Fibroblast of skin of scalp (primary cell): ENCODE measurements at regions not wholly inside any gene's neighbourhood (a gene's known extent, or its start where the extent isn't known, plus 50 kb on each side); places are given as distances from the start of the nearest gene placed in this dataset.

Experiments used
- DNase-seq: peaks from one replicate; pipeline ENCODE4 v3.0.0-alpha.2; 2013

DNA sequence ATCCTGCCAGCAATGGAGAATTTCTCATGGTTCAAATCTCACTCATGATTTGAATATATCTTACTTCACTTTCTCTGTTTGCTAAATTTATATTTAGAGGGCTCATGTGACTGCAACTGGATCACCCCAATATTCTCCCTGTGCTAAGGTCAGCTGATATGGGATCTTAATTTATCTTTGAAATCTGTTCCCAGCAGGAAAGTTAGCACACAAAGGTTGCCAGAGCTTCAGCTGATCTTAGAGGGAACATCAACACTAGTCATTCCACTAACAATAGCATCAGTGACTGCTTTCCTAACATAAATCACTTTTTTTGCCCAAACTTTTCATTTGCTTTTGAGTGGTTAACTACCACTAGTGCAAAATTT, 1270.0 kb downstream of the ARAP2 start:
- no peak for DNase-seq

DNA sequence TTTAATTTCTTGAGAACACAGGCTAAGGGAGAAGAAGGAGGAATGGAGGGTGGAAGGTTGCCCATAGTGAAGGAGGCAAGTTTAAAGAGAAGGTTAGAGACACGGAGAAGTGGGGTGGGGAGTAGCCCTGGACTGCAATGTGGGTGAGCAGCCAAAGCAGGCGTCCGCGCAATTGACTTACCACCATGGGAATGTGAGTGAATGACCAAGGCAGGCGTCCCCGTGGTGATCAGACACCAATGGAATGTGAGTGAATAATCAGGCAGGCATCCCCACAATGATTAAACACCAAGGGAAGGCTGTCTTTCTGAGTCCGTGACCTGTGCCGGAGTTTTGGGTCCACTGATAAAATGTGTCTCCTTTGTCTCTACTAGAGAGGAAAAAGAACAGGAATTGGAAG, 1223.1 kb downstream of the ARAP2 start:
- DNase-seq: peak; percentile 75

DNA sequence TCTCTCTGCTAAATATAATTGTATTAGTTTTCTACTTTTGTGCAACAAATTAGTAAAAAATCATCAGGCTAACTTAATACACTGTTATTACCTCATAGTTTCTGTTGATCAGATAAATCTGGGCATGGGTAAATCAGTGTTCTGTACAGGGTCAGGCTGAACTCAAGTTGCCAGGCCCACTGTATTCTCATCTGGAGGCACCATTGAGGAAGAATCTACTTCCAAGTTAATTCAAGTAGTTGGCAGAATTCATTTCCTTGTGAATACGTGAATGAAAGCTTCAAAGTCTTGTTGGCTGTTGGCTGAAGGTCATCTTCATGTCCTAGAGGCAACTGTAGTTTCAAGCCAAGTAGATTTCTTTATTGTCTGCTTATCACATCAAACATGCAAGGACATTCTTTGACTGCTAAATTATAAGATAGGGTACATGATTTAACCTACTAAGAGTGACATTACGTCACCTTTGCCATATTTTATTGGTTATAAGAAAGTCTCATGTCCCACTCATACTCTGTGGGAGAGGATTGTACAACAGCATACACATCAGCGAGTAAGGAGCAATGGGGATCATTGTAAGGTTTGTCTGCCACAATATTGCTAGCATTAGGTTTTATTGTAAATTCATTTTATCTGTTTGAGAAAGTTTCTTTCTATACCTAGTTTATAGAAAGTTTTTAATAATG, 1219.0 kb downstream of the ARAP2 start:
- no peak for DNase-seq

DNA sequence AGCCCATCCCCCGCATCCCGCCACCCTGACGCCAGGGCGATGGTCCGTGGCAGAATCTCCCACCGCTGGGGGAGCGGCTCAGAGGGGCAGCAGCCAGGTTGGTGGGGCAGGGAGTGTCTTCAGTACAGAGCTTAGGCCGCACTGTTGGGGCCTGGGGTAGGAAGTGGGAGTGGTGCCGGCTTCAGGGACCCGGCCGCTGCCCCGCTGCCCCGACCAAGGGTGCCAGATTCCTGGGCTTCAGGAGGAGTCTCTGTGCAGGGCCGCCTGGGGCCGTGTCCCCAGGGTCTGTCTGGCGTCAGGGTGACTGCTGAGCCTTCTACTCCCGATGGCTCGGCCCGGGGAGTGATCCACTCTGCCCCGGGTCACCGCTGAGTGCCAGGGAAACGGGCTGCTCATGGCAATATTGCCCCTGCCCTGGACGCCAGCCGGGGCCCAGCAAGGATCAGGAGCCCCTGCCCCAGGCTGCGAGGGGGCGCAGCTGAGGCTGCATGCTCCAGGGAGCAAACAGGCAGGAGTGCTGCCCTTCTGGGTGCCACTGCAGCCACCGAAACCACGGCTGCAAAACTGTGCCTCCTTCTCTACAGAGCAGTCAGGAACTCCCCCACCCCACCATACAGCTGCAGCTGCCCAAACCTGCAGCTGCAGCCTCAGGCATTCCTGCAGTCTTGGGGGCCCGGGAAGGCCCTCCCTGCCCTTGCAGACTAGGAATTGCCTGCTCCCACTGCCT, 1206.1 kb downstream of the ARAP2 start:
- DNase-seq: no peak

DNA sequence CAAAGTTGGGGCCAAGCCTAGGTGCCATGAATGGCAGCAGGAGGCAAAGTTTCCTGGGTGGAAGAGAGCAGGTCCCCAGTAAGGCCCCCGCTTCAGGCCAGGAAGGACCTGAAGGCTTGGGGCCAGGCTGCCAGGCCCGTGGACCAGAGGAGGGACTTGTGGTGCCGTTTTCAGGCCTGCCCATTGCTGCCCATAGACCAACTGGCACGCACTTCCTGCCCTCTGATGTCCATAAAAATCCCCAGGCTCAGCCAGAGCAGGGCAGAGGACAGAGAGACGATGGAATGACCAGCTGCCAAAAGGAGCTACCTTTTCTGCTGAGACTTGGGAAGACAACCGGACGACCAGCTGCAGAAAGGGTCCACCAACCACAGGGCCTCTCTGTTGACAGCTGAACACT, 1205.5 kb downstream of the ARAP2 start:
- DNase-seq: no peak

DNA sequence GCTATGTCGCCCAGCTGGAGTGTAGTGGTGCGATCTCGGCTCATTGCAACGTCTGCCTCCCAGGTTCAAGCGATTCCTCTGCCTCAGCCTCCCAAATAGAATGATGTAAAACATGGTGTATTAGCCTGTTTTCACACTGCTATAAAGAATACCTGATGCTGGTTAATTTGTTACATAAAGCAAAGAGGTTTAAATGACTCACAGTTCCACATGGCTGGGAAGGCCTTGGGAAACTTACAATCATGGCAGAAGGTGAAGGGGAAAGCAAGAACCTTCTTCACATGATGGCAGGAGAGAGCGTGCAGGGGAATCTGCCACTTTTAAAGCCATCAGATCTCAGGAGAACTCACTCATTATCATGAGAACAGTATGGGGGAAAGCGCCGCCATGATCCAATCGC, 1191.8 kb downstream of the ARAP2 start:
- DNase-seq: no peak

DNA sequence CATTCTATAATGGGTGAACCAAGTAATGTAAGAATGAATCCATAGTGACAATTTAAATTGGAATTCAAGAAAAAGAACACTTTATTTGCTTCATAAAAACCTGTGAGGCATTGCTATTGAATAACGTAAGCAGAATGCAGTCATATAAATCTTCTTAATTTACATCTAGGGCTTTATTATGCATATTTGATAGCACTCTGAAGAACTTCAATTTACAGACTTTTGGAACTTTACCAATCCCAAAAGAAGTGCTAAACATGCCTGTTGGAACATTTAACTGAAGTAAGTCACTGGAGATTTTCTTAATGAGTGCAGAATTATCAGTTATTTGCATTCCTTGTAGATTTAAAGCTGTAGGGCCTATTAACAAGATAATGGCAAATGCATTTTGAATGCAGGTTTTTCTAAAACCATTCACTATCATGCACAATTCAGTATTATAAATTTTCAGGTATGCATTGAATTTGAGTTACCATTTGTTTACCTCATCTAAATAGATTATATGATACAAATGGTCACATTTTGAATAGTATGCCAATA, 1181.2 kb downstream of the ARAP2 start:
- no peak for DNase-seq

DNA sequence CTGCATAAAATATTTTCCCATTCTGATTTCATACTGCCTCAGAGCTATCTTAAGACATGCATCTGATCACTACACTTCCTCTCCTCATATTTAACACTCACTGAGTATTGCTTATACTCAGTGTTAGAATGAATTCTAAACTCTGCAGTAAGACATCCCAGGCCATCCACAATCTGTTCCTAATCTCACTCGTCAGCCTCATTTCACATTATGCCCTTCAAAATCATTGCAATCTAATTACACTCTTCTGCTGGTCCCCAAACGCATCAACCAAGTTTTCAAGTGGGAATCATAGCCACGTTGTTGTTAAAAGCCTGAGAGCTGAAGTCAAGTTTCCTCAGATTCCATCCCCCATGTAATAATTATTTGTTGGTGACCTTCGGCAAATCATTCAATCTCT, 1177.9 kb downstream of the ARAP2 start:
- DNase-seq: no peak

DNA sequence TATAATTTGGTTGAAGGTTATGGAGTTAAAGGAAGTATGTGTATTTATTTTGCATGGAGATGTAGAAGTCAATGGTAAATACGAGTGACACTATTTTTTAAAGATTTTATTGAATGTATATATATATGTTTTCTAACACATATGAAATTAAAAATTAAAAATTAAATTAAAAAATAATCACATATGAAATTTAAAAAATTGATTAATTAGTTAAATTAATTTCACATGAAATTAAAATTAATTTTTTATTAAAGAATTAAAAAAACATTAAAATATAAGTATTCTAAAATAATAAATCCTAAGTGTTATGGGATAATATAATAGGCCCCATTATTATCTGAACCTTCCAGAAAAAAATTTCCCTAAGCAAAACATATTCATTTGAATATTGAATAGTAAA, 1163.5 kb downstream of the ARAP2 start:
- DNase-seq: no peak

DNA sequence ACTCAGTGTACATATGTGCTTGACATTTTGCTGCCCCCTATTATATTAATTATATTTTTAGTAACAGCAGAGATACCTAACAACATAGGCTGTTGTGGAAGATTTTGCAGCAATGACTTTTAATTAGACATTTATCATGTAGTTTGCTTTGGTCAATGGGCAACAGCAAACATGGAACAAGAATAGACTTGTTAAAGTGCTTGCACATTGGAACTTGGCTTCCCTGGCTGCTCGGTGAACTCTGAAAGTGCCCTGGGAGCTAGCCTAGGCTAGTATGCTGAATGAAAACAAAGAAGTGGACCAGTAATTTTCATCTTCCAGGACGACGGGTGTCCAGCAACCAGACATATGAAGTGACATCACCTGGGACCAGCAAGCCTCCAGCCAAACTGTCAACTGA, 1157.1 kb downstream of the ARAP2 start:
- no peak for DNase-seq

DNA sequence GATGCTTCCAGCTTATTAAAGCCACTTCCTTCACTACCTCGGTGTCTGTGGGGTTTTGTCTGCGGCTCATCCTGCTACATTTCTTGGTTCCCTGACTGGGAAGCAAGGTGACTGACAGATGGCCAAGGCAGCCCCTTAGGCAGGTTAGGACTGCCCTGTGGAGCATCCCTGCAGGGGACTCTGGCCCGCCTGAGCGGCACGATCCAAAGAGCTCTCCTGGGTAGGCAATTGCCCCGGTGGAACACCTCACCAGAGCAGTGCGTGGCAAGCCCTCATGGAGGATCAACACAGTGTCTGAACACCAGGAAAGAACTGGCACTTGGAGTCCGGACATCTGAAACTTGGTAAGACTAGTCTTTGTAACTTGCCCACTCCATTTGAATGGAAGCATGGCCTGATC, 1143.4 kb downstream of the ARAP2 start:
- no peak for DNase-seq

DNA sequence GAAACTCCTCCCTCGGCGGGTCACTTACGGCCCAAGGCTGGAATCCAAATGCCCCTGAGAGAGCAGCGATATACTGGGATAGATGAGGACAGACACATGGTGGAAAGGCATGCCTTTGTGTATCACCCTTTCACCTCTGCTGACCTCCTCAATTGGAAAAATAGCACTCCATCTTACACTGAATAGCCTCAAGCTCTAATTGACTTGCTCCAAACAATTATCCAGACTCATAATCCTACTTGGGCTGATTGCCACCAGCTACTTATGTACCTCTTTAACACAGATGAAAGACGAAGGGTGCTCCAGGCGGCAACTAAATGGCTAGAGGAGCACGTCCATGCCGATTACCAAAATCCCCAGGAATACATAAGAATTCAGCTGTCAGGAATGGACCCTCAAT, 1142.2 kb downstream of the ARAP2 start:
- no peak for DNase-seq

DNA sequence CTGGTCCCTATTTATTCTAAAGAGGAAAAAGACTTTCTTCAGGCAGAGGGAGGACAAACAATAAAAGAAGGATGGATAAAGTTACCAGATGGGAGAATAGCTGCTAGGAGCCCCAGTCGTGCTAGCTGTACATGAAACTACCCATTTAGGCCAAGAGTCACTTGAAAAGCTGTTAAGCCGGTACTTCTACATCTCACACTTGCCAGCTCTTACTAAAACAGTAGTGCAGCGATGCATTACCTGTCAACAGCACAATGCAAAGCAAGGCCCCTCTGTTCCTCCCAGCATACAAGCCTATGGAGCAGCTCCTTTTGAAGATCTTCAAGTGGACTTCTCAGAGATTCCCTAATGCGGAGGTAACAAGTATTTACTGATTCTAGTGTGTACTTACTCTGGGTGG, 1138.8 kb downstream of the ARAP2 start:
- no peak for DNase-seq

DNA sequence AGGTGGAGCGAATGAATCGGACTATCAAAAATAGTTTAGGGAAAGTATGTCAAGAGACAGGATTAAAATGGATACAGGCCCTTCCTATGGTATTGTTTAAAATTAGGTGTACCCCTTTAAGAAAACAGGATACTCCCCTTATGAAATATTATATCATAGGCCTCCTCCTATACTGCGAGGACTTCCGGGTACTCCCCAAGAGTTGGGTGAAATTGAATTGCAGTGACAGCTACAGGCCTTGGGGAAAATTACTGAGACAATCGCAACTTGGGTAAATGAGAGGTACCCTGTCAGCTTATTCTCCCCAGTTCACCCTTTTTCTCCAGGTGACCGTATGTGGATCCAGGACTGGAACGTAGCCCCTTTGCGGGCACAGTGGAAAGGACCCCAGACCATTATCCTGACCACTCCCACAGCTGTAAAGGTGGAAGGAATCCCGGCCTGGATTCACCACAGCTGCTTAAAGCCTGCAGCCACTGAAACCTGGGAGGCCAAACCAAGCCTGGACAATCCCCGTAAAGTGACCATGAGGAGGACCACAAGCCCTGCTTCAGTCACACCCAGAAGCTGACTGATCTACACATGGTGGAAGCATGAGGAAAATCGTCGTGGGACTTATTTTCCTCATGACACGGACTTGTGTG, 1138.1 kb downstream of the ARAP2 start:
- no peak for DNase-seq

DNA sequence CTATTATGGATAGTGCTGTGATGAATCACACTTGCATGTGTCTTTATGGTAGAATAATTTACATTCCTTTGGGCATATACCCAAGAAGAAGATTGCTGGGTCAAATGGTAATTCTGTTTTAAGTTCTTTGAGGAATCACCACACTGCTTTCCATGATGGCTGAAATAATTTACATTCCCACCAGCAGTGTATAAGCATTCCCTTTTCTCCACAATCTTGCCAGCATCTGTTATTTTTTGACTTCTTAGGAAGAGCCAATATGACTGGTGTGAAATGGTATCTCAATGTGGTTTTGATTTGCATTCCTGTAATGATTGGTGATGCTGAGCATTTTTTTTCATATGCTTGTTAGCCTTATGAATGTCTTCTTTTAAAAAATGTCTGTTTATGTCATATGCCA, 1120.2 kb downstream of the ARAP2 start:
- peak; percentile 92 for DNase-seq

DNA sequence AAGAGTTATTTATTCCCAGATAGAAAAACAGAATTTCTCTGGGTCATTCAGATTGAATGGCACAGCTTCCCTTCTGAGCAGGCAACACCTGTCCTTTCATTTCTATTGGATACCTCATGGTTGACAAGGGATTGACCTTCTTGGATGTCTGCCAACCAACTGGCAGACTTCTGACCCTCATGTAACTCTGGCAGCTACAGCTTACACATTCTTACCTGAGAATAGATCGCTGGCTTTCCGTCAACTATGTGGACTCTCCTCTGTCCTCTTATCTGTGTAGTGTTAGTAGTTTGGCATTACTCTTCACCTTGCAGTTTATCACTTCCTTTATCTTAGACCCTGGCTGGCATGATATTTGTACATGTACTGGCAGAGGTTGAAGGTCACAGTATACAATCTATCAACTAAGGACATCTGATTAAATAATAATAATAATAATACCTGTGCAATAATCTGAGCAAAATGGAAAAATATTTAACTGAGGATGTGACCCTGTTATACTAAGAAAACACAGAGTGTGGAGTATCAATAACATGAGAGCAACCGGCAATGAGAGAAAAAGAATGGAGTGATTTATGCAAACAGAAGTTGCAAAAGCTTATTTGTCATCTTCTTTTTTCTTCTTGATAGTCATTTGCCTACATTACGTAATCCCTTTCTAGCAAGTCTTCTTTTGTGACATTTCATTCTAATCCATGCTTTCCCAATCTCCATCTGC, 1118.2 kb downstream of the ARAP2 start:
- DNase-seq: no peak

DNA sequence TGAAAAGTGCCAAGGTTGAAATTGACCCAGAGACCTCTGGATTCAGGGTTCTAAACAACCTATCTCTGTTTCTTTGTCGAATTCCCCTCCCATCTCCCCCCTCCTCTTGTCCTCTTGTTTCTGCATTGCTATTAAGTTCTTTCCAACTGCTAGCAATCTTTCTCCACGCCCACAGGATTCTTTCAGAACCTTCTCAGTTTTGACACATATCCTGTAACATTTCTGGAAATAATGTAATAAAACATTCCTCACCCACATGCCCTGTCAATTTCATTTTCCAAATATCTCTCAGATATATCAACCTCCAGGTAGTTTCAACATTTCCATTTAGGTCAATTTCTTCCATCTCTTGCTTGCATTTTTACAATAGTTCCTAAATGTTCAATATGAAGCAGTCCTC, 1105.9 kb downstream of the ARAP2 start:
- no peak for DNase-seq

DNA sequence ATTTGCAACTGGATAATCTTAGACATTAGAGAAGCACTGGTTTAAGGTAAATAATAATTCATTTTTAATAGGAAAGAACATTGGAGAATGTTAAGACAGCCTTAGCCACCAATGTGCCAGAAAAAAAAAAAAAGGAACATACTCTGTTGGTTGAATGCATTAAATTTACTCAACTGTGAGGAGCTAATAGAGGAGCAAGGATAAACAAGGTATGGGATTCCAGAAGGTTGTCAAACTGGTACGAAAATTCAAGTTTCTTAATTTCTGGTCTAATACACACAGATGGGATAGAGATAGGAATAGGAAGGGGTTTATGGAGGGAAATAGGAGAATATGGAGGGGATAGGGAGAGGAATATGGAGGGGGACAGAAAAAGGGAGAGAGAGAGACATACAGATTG, 1096.6 kb downstream of the ARAP2 start:
- no peak for DNase-seq

DNA sequence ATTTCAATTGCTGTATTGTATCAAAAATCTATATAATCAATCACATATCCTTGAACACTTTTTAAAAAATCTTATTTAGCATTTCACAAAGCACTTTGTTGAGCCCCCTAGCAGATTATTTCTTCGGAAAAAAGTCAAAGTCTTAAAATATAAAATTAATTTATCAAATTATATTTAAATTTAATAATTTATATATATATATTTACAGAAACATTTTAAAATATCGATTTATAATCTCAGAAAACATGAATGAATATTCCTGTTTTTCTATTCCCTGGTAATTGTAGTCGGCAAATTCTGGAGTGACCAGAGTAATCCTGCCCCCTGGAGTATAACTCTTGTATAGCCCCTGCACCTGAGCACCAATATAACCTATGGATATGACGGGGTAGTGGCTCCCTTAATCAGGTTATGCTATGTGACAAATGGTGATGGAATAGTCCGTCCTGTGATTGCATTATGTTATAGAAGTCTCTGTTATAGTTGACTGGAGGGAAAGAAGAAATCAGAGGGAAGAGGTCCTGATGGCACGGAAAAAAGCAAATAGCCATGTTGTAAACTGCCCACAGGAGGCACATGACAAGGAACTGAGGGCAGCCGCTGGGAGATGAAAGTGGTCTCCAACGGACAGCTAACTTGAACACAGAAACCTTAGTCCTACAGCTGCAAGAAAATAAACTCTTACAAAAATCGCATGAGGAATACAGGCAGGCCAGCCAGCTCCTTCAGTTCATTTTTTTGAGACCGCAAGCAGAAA, 1092.3 kb downstream of the ARAP2 start:
- peak; percentile 4 for DNase-seq

DNA sequence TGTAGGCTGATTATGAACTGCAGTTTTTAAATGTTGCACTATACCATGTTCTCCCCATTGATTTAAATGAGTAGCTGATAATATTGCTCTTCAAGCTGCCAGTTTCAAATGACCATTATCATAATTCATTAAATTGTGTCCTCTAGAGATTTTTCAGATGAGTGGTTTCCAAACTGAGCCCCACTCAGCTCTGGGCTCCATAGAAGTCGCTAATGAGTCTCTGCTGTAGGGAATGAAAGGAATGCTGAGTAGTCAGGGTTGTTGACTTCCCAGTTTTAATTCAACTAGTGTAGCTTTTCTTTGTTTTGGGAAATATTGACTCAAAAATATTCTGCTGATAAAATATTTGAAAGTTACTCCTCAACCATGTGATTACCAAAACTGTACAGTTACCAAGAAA, 1081.1 kb downstream of the ARAP2 start:
- no peak for DNase-seq

DNA sequence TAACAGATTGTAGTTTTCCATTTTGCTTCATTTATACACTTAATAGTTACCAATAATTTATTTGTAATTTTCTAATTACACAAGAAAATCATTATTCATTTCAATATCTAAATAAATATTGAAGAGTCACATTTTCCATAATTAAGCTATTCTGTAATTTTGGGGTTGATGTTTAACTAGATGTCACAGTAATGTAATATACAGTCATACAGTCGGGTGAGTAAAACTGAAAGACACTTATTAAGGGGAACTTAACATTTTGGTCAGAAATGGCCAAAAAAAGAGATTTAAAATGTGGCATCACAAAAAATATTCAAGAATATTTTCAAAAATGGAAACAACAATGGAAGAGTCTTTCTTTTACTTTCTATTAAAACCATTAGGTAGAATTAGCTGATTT, 1080.3 kb downstream of the ARAP2 start:
- DNase-seq: no peak

DNA sequence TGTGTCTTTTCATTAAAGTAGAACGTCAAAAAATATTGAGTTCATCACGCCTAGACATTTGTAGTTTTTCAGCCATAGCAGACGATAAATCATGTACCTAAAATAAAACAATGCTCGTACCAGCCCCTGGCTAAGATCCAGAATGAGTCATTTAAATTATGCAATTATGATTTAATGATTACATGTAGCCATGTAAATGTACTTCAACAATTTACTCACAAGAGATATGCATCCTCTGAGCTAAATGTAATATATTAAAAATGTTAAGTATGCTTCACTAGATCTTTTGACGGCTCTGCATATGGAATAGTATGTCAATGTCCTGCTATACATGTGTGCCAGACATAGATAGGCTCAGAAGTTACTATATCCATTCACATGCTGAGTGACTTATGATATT, 1077.8 kb downstream of the ARAP2 start:
- DNase-seq: no peak

DNA sequence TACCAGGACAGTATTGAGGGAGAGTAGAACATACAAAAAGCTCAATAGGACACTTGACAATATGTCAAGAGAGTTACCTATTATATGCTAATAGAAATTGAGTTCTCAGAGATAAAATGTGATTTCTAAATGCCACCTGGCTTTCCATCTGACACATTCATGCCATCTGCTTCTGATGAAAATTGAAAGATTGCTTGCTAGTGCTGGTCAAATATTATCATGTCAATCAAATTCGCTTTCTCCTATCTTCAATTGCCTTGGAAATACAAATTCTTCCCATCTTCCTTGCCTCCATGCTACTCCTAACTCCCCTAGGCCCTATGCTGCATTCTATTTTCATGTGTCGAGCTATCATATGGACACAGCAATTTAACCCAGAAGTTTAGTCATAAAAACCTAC, 1076.9 kb downstream of the ARAP2 start:
- DNase-seq: no peak
